ENCODE measurements at regions not wholly inside any gene's neighbourhood (a gene's known extent, or its start where the extent isn't known, plus 50 kb on each side); places are given as distances from the start of the nearest gene placed in this dataset.
"Not testable (repeated sequence)": the region's sequence is repeated elsewhere in the genome, so short reads cannot be mapped to it uniquely, and the experiment has no call there.

- POLR2A ChIA-PET, result no interaction called here
These were observed 97.3 kb upstream of the CREB1 start for GRCh38 chr2:207432453-207432852.

GRCh38 chr2:207434306-207434705 lies 95.5 kb upstream of the CREB1 start:
- DNase-seq, result no peak
- ChIA-PET POLR2A (no interaction called here), CTCF (interaction anchor here (1.9 kb wide), 1 partner anchor 10 kb away, joined by 4 read pairs; no protein-coding TSS in a partner anchor)
- Histone ChIP-seq H3K4me1 (ENCODE audit: control extremely low read depth in 1 of 4, control insufficient read depth in 4 of 4, insufficient read depth in 4 of 4, low read length in 3 of 4) (no peaks in the 10 kb centered on the region), H3K27ac (ENCODE audit: insufficient read depth in 1 of 2, low read depth in 1 of 2, low read length in 2 of 2, poor library complexity in 1 of 2, severe bottlenecking in 2 of 2) (no peak overlapping the region), H3K27me3 (replicated peaks in 2 of 5; ENCODE audit: control insufficient read depth in 4 of 5, insufficient read depth in 5 of 5, low read length in 4 of 5) (no peaks in the 10 kb centered on the region), H3K4me3 (ENCODE audit: control insufficient read depth in 1 of 7, extremely low read depth in 1 of 7, insufficient read depth in 4 of 7, low read depth in 2 of 7, low read length in 6 of 7) (no peak overlapping the region), H3K36me3 (ENCODE audit: control insufficient read depth in 4 of 4, insufficient read depth in 4 of 4, low read length in 3 of 4) (no peaks in the 10 kb centered on the region), H3K9me3 (ENCODE audit: control extremely low read depth in 1 of 5, control insufficient read depth in 4 of 5, insufficient read depth in 2 of 5, low read depth in 1 of 5, low read length in 4 of 5) (no peaks in the 10 kb centered on the region)
- 100% methylated on average over 1 of the region's 1 CpG for WGBS (ENCODE audit: insufficient coverage)

More at GRCh38 chr2:207432453-207432852, 97.3 kb upstream of the CREB1 start:
- H3K27me3 ChIP-seq (replicated peaks in 2 of 5; ENCODE audit: control insufficient read depth in 4 of 5, insufficient read depth in 5 of 5, low read length in 4 of 5), result no peaks in the 10 kb centered on the region
- no peaks in the 10 kb centered on the region for H3K4me1 ChIP-seq (ENCODE audit: control extremely low read depth in 1 of 4, control insufficient read depth in 4 of 4, insufficient read depth in 4 of 4, low read length in 3 of 4)
- WGBS (ENCODE audit: insufficient coverage), result no CpG with 5 or more reads among the region's 3 CpGs
- no peak for DNase-seq
- CTCF ChIA-PET, result no interaction called here
- H3K4me3 ChIP-seq (ENCODE audit: control insufficient read depth in 1 of 7, extremely low read depth in 1 of 7, insufficient read depth in 4 of 7, low read depth in 2 of 7, low read length in 6 of 7), result no peak overlapping the region
- no peaks in the 10 kb centered on the region for H3K9me3 ChIP-seq (ENCODE audit: control extremely low read depth in 1 of 5, control insufficient read depth in 4 of 5, insufficient read depth in 2 of 5, low read depth in 1 of 5, low read length in 4 of 5)
- no peak overlapping the region for H3K27ac ChIP-seq (ENCODE audit: insufficient read depth in 1 of 2, low read depth in 1 of 2, low read length in 2 of 2, poor library complexity in 1 of 2, severe bottlenecking in 2 of 2)
- H3K36me3 ChIP-seq (ENCODE audit: control insufficient read depth in 4 of 4, insufficient read depth in 4 of 4, low read length in 3 of 4), result no peaks in the 10 kb centered on the region

GRCh38 chr2:207434899-207435465 lies 94.8 kb upstream of the CREB1 start:
- Histone ChIP-seq H3K4me1 (ENCODE audit: control extremely low read depth in 1 of 4, control insufficient read depth in 4 of 4, insufficient read depth in 4 of 4, low read length in 3 of 4) (no peaks in the 10 kb centered on the region), H3K4me3 (ENCODE audit: control insufficient read depth in 1 of 7, extremely low read depth in 1 of 7, insufficient read depth in 4 of 7, low read depth in 2 of 7, low read length in 6 of 7) (no peak overlapping the region), H3K36me3 (ENCODE audit: control insufficient read depth in 4 of 4, insufficient read depth in 4 of 4, low read length in 3 of 4) (no peaks in the 10 kb centered on the region), H3K27me3 (replicated peaks in 2 of 5; ENCODE audit: control insufficient read depth in 4 of 5, insufficient read depth in 5 of 5, low read length in 4 of 5) (no peaks in the 10 kb centered on the region), H3K9me3 (ENCODE audit: control extremely low read depth in 1 of 5, control insufficient read depth in 4 of 5, insufficient read depth in 2 of 5, low read depth in 1 of 5, low read length in 4 of 5) (no peaks in the 10 kb centered on the region), H3K27ac (ENCODE audit: insufficient read depth in 1 of 2, low read depth in 1 of 2, low read length in 2 of 2, poor library complexity in 1 of 2, severe bottlenecking in 2 of 2) (no peak overlapping the region)
- DNase-seq, result no peak
- POLR2A ChIA-PET, result no interaction called here
- CTCF ChIA-PET, result interaction anchor here (1.9 kb wide), 1 partner anchor 9 kb away, joined by 4 read pairs; no protein-coding TSS in a partner anchor
- WGBS (ENCODE audit: insufficient coverage), result 90% methylated on average over 2 of the region's 4 CpGs

GRCh38 chr2:207437136-207437523 lies 92.6 kb upstream of the CREB1 start:
- no peaks in the 10 kb centered on the region for H3K9me3 ChIP-seq (ENCODE audit: control extremely low read depth in 1 of 5, control insufficient read depth in 4 of 5, insufficient read depth in 2 of 5, low read depth in 1 of 5, low read length in 4 of 5)
- CTCF ChIA-PET, result no interaction called here
- no peaks in the 10 kb centered on the region for H3K27me3 ChIP-seq (replicated peaks in 2 of 5; ENCODE audit: control insufficient read depth in 4 of 5, insufficient read depth in 5 of 5, low read length in 4 of 5)
- no peak overlapping the region for H3K4me3 ChIP-seq (ENCODE audit: control insufficient read depth in 1 of 7, extremely low read depth in 1 of 7, insufficient read depth in 4 of 7, low read depth in 2 of 7, low read length in 6 of 7)
- 100% methylated on average over 1 of the region's 1 CpG for WGBS (ENCODE audit: insufficient coverage)
- H3K27ac ChIP-seq (ENCODE audit: insufficient read depth in 1 of 2, low read depth in 1 of 2, low read length in 2 of 2, poor library complexity in 1 of 2, severe bottlenecking in 2 of 2), result no peak overlapping the region
- H3K36me3 ChIP-seq (ENCODE audit: control insufficient read depth in 4 of 4, insufficient read depth in 4 of 4, low read length in 3 of 4), result no peaks in the 10 kb centered on the region
- no peak for DNase-seq
- no peaks in the 10 kb centered on the region for H3K4me1 ChIP-seq (ENCODE audit: control extremely low read depth in 1 of 4, control insufficient read depth in 4 of 4, insufficient read depth in 4 of 4, low read length in 3 of 4)
- POLR2A ChIA-PET, result no interaction called here

GRCh38 chr2:207437524-207438143 lies 92.1 kb upstream of the CREB1 start:
- POLR2A ChIA-PET, result no interaction called here
- Histone ChIP-seq H3K4me1 (ENCODE audit: control extremely low read depth in 1 of 4, control insufficient read depth in 4 of 4, insufficient read depth in 4 of 4, low read length in 3 of 4) (no peaks in the 10 kb centered on the region), H3K36me3 (ENCODE audit: control insufficient read depth in 4 of 4, insufficient read depth in 4 of 4, low read length in 3 of 4) (no peaks in the 10 kb centered on the region), H3K4me3 (ENCODE audit: control insufficient read depth in 1 of 7, extremely low read depth in 1 of 7, insufficient read depth in 4 of 7, low read depth in 2 of 7, low read length in 6 of 7) (no peak overlapping the region), H3K27me3 (replicated peaks in 2 of 5; ENCODE audit: control insufficient read depth in 4 of 5, insufficient read depth in 5 of 5, low read length in 4 of 5) (no peaks in the 10 kb centered on the region), H3K27ac (ENCODE audit: insufficient read depth in 1 of 2, low read depth in 1 of 2, low read length in 2 of 2, poor library complexity in 1 of 2, severe bottlenecking in 2 of 2) (no peak overlapping the region), H3K9me3 (ENCODE audit: control extremely low read depth in 1 of 5, control insufficient read depth in 4 of 5, insufficient read depth in 2 of 5, low read depth in 1 of 5, low read length in 4 of 5) (no peaks in the 10 kb centered on the region)
- 97% methylated on average over 10 of the region's 13 CpGs for WGBS (ENCODE audit: insufficient coverage)
- no peak for DNase-seq
- CTCF ChIA-PET, result no interaction called here

GRCh38 chr2:207438414-207439126 lies 91.2 kb upstream of the CREB1 start:
- Histone ChIP-seq H3K4me1 (ENCODE audit: control extremely low read depth in 1 of 4, control insufficient read depth in 4 of 4, insufficient read depth in 4 of 4, low read length in 3 of 4) (no peaks in the 10 kb centered on the region), H3K4me3 (ENCODE audit: control insufficient read depth in 1 of 7, extremely low read depth in 1 of 7, insufficient read depth in 4 of 7, low read depth in 2 of 7, low read length in 6 of 7) (no peak overlapping the region), H3K9me3 (ENCODE audit: control extremely low read depth in 1 of 5, control insufficient read depth in 4 of 5, insufficient read depth in 2 of 5, low read depth in 1 of 5, low read length in 4 of 5) (no peaks in the 10 kb centered on the region), H3K36me3 (ENCODE audit: control insufficient read depth in 4 of 4, insufficient read depth in 4 of 4, low read length in 3 of 4) (no peaks in the 10 kb centered on the region), H3K27me3 (replicated peaks in 2 of 5; ENCODE audit: control insufficient read depth in 4 of 5, insufficient read depth in 5 of 5, low read length in 4 of 5) (no peaks in the 10 kb centered on the region), H3K27ac (ENCODE audit: insufficient read depth in 1 of 2, low read depth in 1 of 2, low read length in 2 of 2, poor library complexity in 1 of 2, severe bottlenecking in 2 of 2) (no peak overlapping the region)
- CTCF ChIA-PET, result interaction anchor here (0.9 kb wide), 1 partner anchor 10 kb away, joined by 3 read pairs; no protein-coding TSS in a partner anchor
- WGBS (ENCODE audit: insufficient coverage), result 100% methylated on average over 3 of the region's 3 CpGs
- DNase-seq, result no peak
- POLR2A ChIA-PET, result no interaction called here

- H3K36me3 ChIP-seq (ENCODE audit: control insufficient read depth in 4 of 4, insufficient read depth in 4 of 4, low read length in 3 of 4); H3K27ac ChIP-seq (ENCODE audit: insufficient read depth in 1 of 2, low read depth in 1 of 2, low read length in 2 of 2, poor library complexity in 1 of 2, severe bottlenecking in 2 of 2); H3K27me3 ChIP-seq (replicated peaks in 2 of 5; ENCODE audit: control insufficient read depth in 4 of 5, insufficient read depth in 5 of 5, low read length in 4 of 5); H3K4me1 ChIP-seq (ENCODE audit: control extremely low read depth in 1 of 4, control insufficient read depth in 4 of 4, insufficient read depth in 4 of 4, low read length in 3 of 4); POLR2A ChIA-PET; DNase-seq; CTCF ChIA-PET; H3K9me3 ChIP-seq (ENCODE audit: control extremely low read depth in 1 of 5, control insufficient read depth in 4 of 5, insufficient read depth in 2 of 5, low read depth in 1 of 5, low read length in 4 of 5); H3K4me3 ChIP-seq (ENCODE audit: control insufficient read depth in 1 of 7, extremely low read depth in 1 of 7, insufficient read depth in 4 of 7, low read depth in 2 of 7, low read length in 6 of 7): not testable (repeated sequence)
These were observed 89.9 kb upstream of the CREB1 start for GRCh38 chr2:207439881-207440280.

Data from common myeloid progenitor, CD34-positive (primary cell).